ENCODE measurements at regions not wholly inside any gene's neighbourhood (a gene's known extent, or its start where the extent isn't known, plus 50 kb on each side); places are given as distances from the start of the nearest gene placed in this dataset.

GRCh38 chr4:13877626-13878025, 250.1 kb upstream of the BOD1L1 start:
- H3K4me1 Mint-ChIP-seq (ENCODE audit: low read depth) = peaks cover 9% of the 10 kb centered on the region
- no peak overlapping the region for H3K4me3 Mint-ChIP-seq (ENCODE audit: unreplicated experiment)
- H3K27ac Mint-ChIP-seq (ENCODE audit: unreplicated experiment) = no peak overlapping the region
- TF ChIP-seq CTCF (IDR thresholded peaks at IDR 0.05) = no peak
- no peaks in the 10 kb centered on the region for H3K9me3 Mint-ChIP-seq (ENCODE audit: low read depth)
- no peaks in the 10 kb centered on the region for H3K36me3 Mint-ChIP-seq (ENCODE audit: low read depth)
- no peak for DNase-seq (ENCODE audit: low spot score)
- no peaks in the 10 kb centered on the region for H3K27me3 Mint-ChIP-seq (ENCODE audit: low read depth)

- DNase-seq (ENCODE audit: low spot score) = no peak
- peak; percentile 81 for TF ChIP-seq CTCF (IDR thresholded peaks at IDR 0.05)
- Mint-ChIP-seq H3K36me3 (ENCODE audit: low read depth) (no peaks in the 10 kb centered on the region), H3K27me3 (ENCODE audit: low read depth) (no peaks in the 10 kb centered on the region), H3K4me1 (ENCODE audit: low read depth) (peaks cover 12% of the 10 kb centered on the region), H3K9me3 (ENCODE audit: low read depth) (no peaks in the 10 kb centered on the region), H3K4me3 (ENCODE audit: unreplicated experiment) (no peak overlapping the region), H3K27ac (ENCODE audit: unreplicated experiment) (peak overlapping the region; percentile 54)
Observed at GRCh38 chr4:13881892-13882291, 254.4 kb upstream of the BOD1L1 start.

GRCh38 chr4:13887010-13887409, 259.5 kb upstream of the BOD1L1 start:
- no peak for DNase-seq (ENCODE audit: low spot score)
- Mint-ChIP-seq H3K27ac (ENCODE audit: unreplicated experiment) (no peak overlapping the region), H3K4me1 (ENCODE audit: low read depth) (peaks cover 52% of the 10 kb centered on the region), H3K36me3 (ENCODE audit: low read depth) (no peaks in the 10 kb centered on the region), H3K27me3 (ENCODE audit: low read depth) (no peaks in the 10 kb centered on the region), H3K9me3 (ENCODE audit: low read depth) (no peaks in the 10 kb centered on the region), H3K4me3 (ENCODE audit: unreplicated experiment) (no peak overlapping the region)
- no peak for TF ChIP-seq CTCF (IDR thresholded peaks at IDR 0.05)

GRCh38 chr4:13888112-13888511, 260.6 kb upstream of the BOD1L1 start:
- no peaks in the 10 kb centered on the region for H3K27me3 Mint-ChIP-seq (ENCODE audit: low read depth)
- DNase-seq (ENCODE audit: low spot score) = no peak
- no peaks in the 10 kb centered on the region for H3K36me3 Mint-ChIP-seq (ENCODE audit: low read depth)
- no peak for TF ChIP-seq CTCF (IDR thresholded peaks at IDR 0.05)
- peak overlapping the region; percentile 81 for H3K27ac Mint-ChIP-seq (ENCODE audit: unreplicated experiment)
- peaks cover 58% of the 10 kb centered on the region for H3K4me1 Mint-ChIP-seq (ENCODE audit: low read depth)
- no peak overlapping the region for H3K4me3 Mint-ChIP-seq (ENCODE audit: unreplicated experiment)
- H3K9me3 Mint-ChIP-seq (ENCODE audit: low read depth) = no peaks in the 10 kb centered on the region

GRCh38 chr4:13891544-13891939, 264.0 kb upstream of the BOD1L1 start:
- Mint-ChIP-seq H3K27ac (ENCODE audit: unreplicated experiment) (peak overlapping the region; percentile 98), H3K36me3 (ENCODE audit: low read depth) (no peaks in the 10 kb centered on the region), H3K27me3 (ENCODE audit: low read depth) (no peaks in the 10 kb centered on the region), H3K9me3 (ENCODE audit: low read depth) (no peaks in the 10 kb centered on the region), H3K4me1 (ENCODE audit: low read depth) (peaks cover 73% of the 10 kb centered on the region), H3K4me3 (ENCODE audit: unreplicated experiment) (no peak overlapping the region)
- no peak for DNase-seq (ENCODE audit: low spot score)
- TF ChIP-seq CTCF (IDR thresholded peaks at IDR 0.05) = no peak

Measured in chondrocyte (in vitro differentiated cells).